ENCODE measurements at regions not wholly inside any gene's neighbourhood (a gene's known extent, or its start where the extent isn't known, plus 50 kb on each side); places are given as distances from the start of the nearest gene placed in this dataset.

DNA sequence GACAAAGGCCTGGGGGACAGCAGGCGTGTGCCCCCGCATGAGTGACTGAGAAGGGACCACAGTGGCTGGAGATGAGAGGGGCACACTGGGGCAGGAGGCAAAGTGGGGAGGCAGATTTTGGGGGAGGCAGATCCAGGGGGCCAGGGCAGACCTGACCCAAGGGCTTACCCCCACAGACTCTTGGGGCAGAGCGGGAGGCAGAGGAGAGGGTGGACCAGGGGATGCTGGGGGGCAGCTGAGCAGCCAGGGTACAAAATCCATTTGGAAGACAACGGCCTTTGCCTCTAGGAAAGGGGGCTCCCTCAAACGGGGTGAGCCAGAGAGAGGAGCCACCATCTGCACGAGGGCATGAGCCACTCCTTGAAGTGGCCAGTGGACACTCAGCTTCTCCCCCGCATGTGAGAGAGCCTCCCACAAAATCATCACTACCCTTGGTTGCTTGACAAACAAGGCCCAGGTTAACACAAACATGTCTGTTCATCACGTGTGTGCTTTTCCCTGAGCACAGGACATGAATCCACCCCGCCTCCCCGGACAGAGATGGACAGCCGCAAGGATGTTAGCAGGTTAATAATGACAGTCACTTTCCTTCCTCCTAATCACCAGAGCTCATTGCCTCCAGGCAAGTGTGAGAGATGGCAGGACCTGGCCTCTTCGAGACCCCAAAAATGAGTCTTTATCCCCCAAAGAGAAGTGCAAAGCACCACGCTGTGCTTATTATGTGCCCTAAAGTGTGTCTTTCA, 72.0 kb upstream of the RAB6C start:
- H3K4me1 ChIP-seq (ENCODE audit: insufficient read depth) = no peaks in the 10 kb centered on the region
- H3K36me3 ChIP-seq (ENCODE audit: insufficient read depth) = no peaks in the 10 kb centered on the region
- DNase-seq (ENCODE audit: extremely low spot score) = no peak
- no peak overlapping the region for H3K27ac ChIP-seq (ENCODE audit: low read depth)
- no peak overlapping the region for H3K4me3 ChIP-seq (ENCODE audit: low read depth, low read length)
- 83% methylated on average over 13 of the region's 13 CpGs for WGBS

DNA sequence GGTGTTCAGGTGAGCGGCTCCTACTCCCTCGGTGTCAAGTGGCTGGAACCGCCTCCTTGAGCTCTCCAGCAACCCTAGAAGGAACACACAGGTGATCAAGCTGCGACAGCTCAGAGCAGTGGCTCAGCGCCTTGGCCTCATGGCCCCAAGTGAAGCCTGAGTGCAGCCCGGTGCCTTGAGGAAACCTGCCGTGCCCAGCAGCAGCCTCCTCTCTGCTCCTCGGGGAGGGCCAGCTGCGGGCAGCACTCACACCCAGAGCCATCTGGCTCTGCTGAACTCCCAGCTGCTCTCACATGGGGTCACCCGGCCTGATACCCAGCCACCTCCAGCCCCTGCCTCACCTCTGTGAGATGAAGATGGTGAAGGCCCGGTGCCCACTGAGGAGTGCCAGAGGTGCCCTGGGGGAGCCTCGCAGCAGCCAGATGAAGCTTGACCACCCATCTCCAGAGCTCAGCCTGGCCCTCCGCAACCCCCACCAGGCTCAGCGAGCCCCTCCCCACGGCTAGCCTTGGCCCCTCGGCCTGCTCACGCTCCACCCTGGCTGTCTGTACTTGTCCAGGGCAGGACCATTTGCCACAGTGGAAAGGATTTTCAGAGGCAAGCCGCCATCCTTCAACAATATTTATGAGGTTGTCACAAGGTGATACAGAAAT, 70.6 kb upstream of the RAB6C start:
- Histone ChIP-seq H3K4me1 (ENCODE audit: insufficient read depth) (no peaks in the 10 kb centered on the region), H3K36me3 (ENCODE audit: insufficient read depth) (no peaks in the 10 kb centered on the region), H3K4me3 (ENCODE audit: low read depth, low read length) (no peak overlapping the region), H3K27ac (ENCODE audit: low read depth) (no peak overlapping the region)
- WGBS = 77% methylated on average over 18 of the region's 18 CpGs
- DNase-seq (ENCODE audit: extremely low spot score) = no peak

DNA sequence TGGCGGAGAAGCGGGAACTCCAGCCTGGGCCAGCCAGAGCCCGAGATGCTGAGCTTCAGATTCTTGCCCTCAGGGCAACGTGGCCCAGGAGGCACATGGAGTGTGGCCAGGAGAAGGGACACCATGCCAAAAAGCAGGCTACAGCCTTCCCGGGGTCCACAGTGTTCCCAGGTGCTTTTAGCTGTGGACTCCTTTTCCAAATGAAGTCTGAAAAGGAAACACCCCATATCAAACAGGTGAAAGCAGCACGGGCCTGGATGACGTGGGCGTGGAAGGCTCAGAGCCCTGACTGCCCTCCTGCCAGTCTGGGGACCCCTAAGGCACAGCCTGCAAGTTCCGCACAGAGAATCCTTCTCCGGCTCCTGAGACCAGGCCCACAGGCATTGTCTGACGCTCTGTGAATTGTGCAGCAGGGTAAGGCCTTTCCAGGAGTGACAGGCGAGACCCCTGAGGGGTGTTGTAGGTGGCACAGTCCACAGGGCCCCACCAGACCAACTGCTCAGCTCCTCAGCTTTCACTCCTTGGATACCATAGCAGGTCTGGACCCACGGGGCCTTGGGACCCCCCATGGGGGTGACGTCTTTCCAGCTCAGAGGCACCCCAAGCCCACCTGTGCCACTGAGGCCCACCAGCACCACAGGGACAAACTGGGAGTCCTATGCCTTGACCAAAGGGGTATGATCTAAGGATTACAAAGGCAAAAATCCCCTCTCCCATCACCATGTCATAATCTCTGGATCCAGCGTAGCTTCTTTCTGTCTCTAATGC, 69.6 kb upstream of the RAB6C start:
- Histone ChIP-seq H3K36me3 (ENCODE audit: insufficient read depth) (no peaks in the 10 kb centered on the region), H3K27ac (ENCODE audit: low read depth) (no peak overlapping the region), H3K4me1 (ENCODE audit: insufficient read depth) (no peaks in the 10 kb centered on the region), H3K4me3 (ENCODE audit: low read depth, low read length) (no peak overlapping the region)
- WGBS = 83% methylated on average over 15 of the region's 15 CpGs
- DNase-seq (ENCODE audit: extremely low spot score) = no peak

DNA sequence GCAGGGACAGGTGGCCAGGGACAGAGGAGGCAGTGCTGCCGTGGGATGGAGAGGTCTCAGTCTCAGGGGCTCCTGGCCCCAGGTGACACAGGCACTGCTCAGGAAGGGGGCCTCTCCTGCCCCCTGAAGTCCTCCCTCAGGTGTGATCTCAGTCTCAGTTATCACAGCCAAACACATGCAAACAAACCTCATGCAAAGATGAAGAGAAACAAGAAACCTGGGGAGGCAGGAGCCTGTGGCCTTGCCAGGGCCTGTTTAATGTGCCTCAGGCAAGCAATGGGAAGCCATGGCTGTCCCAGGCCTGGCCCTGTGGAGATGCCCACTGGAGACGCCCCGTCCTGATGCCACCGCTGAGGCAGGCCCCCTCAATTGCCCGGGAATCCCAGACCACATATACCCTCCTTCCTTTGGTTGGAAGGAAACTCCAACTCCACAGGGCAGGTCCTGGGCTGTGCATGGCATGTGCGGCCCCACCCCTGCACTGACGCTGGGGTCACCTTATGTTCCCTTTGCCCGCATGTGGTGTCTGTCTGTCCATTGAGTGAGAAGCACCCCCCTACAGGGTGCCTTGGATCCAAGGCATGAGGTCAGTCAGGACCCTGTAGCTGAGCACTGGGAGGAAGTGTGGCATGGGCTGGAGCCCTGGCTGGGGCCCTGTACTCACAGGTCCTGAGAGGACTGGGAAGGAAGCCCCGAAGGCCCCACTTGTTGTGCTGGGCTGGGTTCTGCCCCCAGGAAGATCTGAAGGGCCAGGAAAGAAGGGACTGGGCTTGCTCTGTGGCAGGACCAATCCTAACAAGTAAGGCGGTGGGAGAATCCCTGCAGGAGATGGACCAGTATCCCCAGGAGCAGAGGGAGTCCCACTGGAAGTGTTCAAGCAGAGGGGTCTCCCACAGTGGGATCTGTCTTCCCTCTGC, 68.8 kb upstream of the RAB6C start:
- H3K4me3 ChIP-seq (ENCODE audit: low read depth, low read length) = no peak overlapping the region
- 86% methylated on average over 10 of the region's 10 CpGs for WGBS
- no peak overlapping the region for H3K27ac ChIP-seq (ENCODE audit: low read depth)
- no peak for DNase-seq (ENCODE audit: extremely low spot score)
- H3K4me1 ChIP-seq (ENCODE audit: insufficient read depth) = no peaks in the 10 kb centered on the region
- H3K36me3 ChIP-seq (ENCODE audit: insufficient read depth) = no peaks in the 10 kb centered on the region

DNA sequence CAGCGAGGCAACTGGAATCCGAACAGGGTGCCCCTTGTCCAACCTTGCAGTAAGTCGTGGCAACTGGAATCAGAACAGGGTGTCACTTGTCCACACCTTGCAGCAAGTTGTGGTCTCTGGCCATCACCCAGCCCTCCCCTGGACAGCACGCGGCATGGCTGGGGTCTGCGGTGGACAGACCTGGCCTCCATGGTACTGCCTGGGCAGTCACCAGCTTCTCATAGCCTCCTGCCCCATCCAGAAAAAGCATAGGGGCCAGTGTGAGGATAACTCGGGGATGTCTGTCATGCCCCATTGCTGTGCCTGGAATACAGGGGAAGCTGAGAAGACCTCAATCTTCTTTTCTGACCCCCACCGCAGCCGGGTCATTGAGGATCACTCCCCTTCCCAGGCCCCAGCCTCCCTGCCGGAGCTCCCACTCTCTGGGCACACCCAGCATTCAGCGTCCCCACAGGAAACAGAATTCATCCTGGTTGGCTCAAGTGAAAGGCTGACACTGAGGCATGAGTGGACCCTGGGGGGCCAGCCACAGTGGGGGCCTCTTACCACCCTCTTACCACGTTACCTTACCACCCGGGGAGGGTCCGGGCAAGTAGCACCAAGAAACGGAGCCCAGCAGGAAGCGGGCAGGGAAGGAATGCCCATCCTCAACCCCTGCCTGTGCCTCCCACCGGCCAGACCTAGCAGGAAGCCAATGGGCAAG, 68.0 kb upstream of the RAB6C start:
- H3K36me3 ChIP-seq (ENCODE audit: insufficient read depth) = no peaks in the 10 kb centered on the region
- 83% methylated on average over 17 of the region's 17 CpGs for WGBS
- H3K27ac ChIP-seq (ENCODE audit: low read depth) = no peak overlapping the region
- H3K4me3 ChIP-seq (ENCODE audit: low read depth, low read length) = no peak overlapping the region
- DNase-seq (ENCODE audit: extremely low spot score) = no peak
- H3K4me1 ChIP-seq (ENCODE audit: insufficient read depth) = peaks cover 2% of the 10 kb centered on the region

DNA sequence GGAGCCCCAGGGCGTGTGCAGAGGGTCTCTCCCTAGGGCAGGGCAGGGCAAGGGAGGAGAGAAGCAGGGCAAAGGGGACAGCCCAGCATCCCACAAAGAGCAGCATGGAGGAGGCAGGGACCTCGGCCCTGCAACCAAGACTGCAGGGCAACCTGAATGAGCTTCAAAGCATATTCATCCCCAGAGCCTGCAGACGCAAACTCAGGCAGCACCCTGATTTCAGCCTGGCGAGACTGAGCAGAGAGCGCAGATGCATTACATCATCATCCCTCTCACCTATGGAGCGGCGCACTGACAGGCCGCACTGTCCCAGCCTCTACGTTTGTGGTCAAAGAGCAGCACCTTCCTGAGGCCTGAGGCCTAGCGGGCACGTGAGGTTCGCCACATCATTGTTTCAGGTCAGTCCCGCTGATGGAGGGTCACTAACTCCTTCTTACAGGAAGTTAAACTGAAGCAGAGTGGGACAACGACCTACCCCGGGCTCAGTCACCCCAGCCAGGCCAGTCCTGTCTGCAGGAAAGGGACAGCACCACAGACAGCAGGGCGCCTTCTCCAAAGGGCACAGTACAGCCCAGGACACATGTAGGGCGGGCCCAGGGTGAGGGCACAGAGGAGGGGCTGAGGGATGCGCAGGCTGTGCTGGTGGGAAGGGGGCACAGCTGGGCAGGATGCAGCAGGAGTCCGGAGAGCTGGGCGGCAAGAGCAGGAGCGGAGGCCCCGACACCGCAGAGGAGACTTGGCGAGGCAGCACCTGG, 67.2 kb upstream of the RAB6C start:
- no peak for DNase-seq (ENCODE audit: extremely low spot score)
- H3K27ac ChIP-seq (ENCODE audit: low read depth) = no peak overlapping the region
- WGBS = 90% methylated on average over 24 of the region's 24 CpGs
- no peaks in the 10 kb centered on the region for H3K36me3 ChIP-seq (ENCODE audit: insufficient read depth)
- H3K4me1 ChIP-seq (ENCODE audit: insufficient read depth) = peaks cover 2% of the 10 kb centered on the region
- H3K4me3 ChIP-seq (ENCODE audit: low read depth, low read length) = no peak overlapping the region

DNA sequence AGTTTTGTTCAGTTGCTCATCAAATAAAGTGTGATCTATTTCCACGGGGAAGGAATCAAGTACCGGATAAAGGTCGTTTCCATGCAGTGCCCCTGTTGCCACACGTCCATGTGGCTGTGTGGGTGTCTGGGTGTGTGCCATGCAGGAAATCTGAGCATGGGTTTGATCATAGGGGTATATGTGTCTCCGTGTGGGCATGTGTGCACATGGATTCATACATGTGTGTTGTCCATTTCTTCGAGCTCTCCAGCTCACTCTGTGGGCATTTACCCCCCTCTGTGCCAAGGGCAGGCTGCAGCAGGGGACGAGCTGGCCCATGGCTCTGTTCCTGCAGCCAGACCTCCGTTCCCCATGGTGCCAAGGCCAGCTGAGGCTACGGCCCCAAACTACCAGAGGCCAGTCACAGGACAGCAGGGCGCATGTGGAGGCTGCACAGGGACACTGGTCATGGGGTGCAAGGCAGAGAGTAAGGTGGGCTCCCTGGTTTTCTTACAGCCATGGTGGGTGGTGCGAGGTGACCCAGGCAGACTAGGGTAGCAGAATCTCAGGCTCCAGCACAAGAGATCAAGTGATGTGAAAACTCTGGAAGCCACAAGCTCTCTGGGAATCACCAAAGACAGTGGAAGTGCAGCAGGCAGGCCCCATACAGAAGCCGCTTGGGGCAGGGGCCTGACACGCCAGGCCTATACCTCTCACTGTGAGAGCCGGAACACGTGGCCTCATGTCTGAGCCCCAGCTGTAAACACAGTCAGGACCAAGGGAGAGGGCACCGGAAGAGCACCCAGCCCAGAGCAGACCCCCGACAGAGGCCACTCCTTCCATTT, 66.4 kb upstream of the RAB6C start:
- 79% methylated on average over 17 of the region's 17 CpGs for WGBS
- no peak overlapping the region for H3K27ac ChIP-seq (ENCODE audit: low read depth)
- H3K4me1 ChIP-seq (ENCODE audit: insufficient read depth) = peaks cover 2% of the 10 kb centered on the region
- DNase-seq (ENCODE audit: extremely low spot score) = no peak
- H3K4me3 ChIP-seq (ENCODE audit: low read depth, low read length) = no peak overlapping the region
- H3K36me3 ChIP-seq (ENCODE audit: insufficient read depth) = no peaks in the 10 kb centered on the region

DNA sequence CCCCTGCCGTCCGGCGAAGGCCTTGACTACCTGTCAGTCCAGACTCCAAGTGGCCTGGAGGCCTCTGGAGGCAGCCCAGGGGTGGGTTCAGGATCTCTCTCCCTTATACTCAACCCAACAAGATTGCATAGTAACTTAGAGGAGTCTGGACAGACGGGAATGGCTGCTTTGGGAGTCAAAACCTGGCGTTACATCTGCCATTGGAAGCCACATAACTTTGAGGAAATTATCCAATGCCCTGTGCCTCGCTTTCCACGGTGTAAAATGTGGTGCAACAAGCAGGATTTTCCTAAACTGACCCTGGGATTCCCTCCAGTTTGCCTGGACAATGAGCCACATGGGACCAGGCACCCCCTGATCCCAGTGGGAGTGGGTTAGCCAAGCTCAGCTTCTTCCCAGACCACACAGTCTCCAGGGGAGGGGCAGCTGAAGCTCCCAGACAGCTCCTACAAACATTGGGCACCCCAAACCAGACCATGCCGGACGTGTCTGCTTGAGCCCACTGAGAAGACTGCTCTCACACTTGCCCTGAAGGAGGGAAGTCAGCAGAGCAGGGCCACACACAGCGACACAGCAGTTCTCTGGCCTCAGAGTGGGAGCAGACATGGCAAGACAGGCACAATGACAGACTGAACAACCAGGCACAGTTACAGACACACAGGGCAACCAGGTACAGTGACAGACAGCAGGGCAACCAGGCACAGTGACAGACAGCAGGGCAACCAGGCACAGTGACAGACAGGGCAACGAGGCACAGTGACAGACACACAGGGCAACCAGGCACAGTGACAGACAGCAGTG, 65.6 kb upstream of the RAB6C start:
- H3K4me3 ChIP-seq (ENCODE audit: low read depth, low read length) = no peak overlapping the region
- no peak for DNase-seq (ENCODE audit: extremely low spot score)
- no peaks in the 10 kb centered on the region for H3K36me3 ChIP-seq (ENCODE audit: insufficient read depth)
- H3K4me1 ChIP-seq (ENCODE audit: insufficient read depth) = peaks cover 2% of the 10 kb centered on the region
- H3K27ac ChIP-seq (ENCODE audit: low read depth) = no peak overlapping the region
- WGBS = 74% methylated on average over 11 of the region's 11 CpGs

DNA sequence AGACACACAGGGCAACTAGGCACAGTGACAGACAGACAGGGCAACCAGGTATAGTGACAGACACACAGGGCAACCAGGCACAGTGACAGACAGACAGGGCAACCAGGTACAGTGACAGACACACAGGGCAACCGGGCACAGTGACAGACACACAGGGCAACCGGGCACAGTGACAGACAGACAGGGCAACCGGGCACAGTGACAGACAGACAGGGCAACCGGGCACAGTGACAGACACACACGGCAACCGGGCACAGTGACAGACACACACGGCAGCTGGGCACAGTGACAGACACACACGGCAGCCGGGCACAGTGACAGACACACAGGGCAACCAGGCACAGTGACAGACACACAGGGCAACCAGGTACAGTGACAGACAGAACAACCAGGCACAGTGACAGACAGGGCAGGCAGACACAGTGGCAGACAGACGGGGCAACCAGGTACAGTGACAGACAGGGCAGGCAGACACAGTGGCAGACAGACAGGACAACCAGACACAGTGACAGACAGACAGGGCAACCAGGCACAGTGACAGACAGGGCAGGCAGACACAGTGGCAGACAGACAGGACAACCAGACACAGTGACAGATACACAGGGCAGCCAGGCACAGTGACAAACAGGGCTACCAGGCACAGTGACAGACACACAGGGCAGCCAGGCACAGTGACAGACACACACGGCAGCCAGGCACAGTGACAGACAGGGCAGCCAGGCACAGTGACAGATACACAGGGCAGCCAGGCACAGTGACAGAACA, 64.7 kb upstream of the RAB6C start:
- no peak for DNase-seq (ENCODE audit: extremely low spot score)
- no peaks in the 10 kb centered on the region for H3K36me3 ChIP-seq (ENCODE audit: insufficient read depth)
- 86% methylated on average over 11 of the region's 11 CpGs for WGBS
- peaks cover 2% of the 10 kb centered on the region for H3K4me1 ChIP-seq (ENCODE audit: insufficient read depth)
- no peak overlapping the region for H3K4me3 ChIP-seq (ENCODE audit: low read depth, low read length)
- no peak overlapping the region for H3K27ac ChIP-seq (ENCODE audit: low read depth)

DNA sequence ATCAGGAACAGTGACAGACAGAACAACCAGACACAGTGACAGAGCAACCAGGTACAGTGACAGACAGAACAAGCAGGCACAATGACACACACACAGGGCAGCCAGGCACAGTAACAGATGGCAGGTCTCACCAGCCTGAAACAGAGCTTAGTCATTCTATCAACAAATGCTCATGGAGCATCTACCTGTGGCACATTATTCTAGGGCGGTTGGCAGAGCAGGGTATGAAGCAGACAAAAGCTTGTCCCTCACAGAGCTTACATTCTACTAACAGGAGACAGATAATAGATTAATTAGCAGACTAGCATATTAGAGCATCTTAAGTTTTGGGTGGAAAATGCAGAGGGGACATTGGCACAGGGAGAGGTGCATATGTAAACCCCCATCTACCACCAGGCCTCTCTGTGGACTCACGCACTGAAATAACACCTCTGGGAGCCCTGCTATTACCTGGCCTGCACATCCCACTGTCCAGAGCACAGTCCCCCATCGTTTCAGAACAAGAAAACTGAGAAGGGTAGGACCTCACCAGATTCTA, 64.1 kb upstream of the RAB6C start:
- WGBS = 75% methylated on average over 3 of the region's 3 CpGs
- DNase-seq (ENCODE audit: extremely low spot score) = no peak
- H3K36me3 ChIP-seq (ENCODE audit: insufficient read depth) = no peaks in the 10 kb centered on the region

More for the DNA sequence above, 64.1 kb upstream of the RAB6C start:
- Histone ChIP-seq H3K4me3 (ENCODE audit: low read depth, low read length) (no peak overlapping the region), H3K27ac (ENCODE audit: low read depth) (no peak overlapping the region), H3K4me1 (ENCODE audit: insufficient read depth) (peaks cover 2% of the 10 kb centered on the region)

All from urinary bladder (tissue), 3 donors.